DMS 273 treated with DMSO at 0.1 percent for 48 hours (cell line): ENCODE measurements at regions not wholly inside any gene's neighbourhood (a gene's known extent, or its start where the extent isn't known, plus 50 kb on each side); places are given as distances from the start of the nearest gene placed in this dataset.
"Not testable (repeated sequence)": the region's sequence is repeated elsewhere in the genome, so short reads cannot be mapped to it uniquely, and the experiment has no call there.

Source experiments
- DNase-seq: peaks from one replicate; lab custom pipeline; 2025; lab: John Stamatoyannopoulos, UW

DNA sequence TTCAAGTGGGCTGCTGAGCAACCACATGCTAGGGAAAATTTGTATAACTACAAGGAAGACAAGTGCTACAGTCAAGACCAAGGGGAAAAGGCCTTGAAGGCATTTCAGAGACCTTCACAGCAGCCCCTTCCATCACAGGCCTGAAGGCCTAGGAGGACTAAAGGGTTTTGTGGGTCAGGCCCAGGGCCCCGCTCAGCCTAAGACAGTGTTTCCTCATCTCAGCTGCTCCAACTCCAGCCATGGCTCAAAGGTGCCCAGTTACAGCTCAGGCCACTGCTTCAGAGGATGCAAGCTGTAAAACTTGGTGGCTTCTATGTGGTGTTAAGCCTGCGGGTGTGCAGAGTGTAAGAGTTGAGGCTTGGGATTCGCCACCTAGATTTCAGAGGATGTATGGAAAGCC lies 260.5 kb downstream of the NXPE2 start:
- no peak for DNase-seq

- DNase-seq = no peak
These were observed 263.9 kb downstream of the NXPE2 start for GRCh38 chr11:114942207-114942606.

DNA sequence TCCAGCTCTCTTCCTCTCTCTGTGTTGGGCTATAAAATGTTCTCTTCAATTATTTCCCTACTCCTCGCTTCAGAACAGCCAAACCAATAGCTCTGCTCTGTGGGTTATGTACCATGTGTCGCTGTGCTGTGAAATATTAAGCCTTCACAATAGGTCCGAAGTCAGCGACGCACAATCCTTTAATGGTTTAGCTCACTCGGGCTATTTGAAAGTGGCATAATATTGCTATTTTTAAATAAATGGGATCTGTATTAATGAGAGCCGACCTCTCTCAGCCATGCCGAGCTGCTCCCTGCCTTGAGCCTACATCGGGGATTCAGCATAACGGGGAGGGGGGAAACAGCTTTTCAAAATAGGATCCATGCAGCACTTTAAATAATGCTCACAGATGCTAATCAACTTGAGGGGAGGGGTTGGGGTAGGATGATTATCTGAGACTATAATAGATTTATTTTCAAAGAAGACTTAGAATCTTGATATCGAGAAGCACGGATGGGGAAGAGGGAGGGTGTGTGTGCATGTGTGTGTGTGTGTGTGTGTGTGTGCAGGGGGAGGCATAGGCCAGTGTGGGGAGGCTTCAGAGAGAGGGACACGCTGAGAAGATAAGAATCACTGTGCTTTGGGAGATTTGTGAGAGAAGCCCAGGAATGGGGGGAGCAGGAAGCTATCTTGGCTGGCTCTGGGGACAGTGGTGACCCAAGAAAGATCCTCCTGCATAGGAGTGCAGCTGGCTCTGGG lies 271.5 kb downstream of the NXPE2 start:
- DNase-seq = no peak

GRCh38 chr11:114953039-114953438 lies 274.7 kb downstream of the NXPE2 start:
- no peak for DNase-seq

DNA sequence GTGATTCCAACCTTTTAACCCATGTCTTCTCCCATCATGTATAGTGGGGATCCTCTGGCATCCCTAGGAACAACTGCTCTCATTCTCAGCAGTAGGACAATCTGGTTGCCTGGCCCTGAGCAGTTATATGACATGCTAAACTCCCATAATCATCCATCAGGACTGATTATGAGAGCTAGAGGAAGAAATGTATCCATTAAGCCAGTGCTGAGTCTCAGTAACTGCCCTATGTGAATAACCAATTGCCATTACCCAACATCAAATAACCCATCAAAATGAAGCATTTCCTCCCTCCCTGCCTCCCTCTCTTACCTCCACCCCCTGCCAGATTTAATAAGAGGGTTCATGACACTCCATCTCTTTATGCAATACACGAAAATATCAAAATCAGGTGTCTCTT lies 277.6 kb downstream of the NXPE2 start:
- DNase-seq = no peak

DNA sequence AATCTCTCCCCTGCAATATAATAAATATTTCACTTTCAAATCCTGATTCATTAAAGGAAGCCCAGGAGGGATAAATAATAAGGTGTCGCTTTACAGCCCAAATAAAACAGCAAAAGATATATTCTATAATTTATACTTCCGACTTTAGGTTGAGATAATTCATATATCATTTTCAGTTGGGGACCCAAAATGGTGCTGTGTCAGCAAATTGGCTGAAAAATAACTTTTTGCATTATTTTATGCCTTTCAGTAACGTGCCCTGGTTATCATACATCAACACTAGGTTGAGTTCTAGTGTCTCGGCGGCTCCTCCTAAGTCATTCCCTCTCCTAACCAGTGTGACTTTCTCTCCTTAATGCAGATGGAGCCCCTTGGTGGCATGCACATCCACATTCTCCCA lies 278.2 kb downstream of the NXPE2 start:
- no peak for DNase-seq

DNA sequence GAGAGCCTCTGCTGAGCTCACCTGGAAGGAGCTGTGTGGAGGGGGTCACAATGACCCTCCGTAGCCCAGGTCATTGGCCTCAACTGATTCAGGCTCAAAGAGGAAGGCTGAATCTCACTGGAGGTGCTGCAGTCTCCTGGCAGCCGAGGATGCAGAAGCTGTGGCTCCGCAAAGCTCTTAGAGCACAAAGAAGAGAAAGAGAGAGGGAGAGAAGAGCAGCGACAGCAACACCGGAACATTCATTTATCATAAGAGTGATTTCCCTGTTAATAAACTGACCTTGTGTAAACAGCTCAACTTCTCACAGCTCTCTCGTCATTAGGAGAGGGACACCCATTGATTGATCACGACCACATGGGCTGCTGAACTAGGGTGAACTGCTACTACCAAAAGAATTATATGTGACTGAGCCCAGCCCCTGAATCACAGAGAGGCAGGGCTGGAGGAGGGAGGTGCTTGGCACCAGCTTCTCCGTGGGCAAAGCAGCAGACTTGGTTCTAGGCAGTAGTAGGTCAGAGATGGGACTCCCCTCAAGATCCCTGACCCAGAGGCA lies 281.7 kb downstream of the NXPE2 start:
- no peak for DNase-seq

DNA sequence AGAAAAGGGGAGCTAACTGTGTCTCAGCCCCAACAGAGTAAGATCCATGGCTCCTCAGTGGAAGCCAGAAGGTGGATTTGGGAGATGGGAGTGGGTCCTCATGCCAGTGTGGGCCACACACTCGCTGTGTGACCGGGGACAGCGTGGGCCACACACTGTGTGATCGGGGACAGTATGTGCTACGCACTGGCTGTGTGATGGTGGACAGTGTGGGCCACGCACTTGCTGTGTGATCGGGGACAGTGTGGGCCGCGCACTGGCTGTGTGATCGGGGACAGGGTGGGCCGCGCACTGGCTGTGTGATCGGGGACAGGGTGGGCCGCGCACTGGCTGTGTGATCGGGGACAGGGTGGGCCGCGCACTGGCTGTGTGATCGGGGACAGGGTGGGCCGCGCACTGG lies 282.5 kb downstream of the NXPE2 start:
- not testable (repeated sequence) for DNase-seq

DNA sequence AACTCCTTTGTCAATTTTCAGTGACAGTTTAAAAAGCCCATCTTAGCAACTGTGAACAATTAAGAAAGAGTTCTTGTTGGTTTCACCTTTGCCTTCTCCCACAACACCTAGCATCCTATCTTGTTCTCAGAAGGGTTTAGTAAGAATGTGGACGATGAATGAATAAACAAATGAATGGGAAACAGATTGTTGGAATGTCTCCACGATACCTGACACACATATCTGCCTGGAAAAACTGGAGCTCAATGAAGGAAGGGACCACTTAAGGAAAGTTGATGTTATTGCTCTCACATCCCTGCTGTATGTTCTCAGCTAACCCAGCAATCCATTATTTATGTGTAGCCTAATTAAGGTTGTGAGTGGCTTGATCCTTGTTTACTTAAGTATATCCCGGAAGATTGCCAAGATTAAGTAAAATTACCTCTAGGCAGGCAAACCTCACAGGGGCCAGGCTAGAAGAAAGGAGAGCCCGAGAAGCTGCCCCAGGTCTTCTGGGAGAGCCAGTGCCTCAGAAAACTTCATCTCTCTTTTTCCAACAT lies 286.4 kb downstream of the NXPE2 start:
- DNase-seq = no peak

GRCh38 chr11:114970927-114971645 lies 292.8 kb downstream of the NXPE2 start:
- no peak for DNase-seq

- DNase-seq = no peak
These were observed 293.8 kb downstream of the NXPE2 start for GRCh38 chr11:114972105-114972504.

- no peak for DNase-seq
These were observed 299.3 kb downstream of the NXPE2 start for GRCh38 chr11:114977651-114978050.

- no peak for DNase-seq
These were observed 303.8 kb downstream of the NXPE2 start for GRCh38 chr11:114982141-114982540.

DNA sequence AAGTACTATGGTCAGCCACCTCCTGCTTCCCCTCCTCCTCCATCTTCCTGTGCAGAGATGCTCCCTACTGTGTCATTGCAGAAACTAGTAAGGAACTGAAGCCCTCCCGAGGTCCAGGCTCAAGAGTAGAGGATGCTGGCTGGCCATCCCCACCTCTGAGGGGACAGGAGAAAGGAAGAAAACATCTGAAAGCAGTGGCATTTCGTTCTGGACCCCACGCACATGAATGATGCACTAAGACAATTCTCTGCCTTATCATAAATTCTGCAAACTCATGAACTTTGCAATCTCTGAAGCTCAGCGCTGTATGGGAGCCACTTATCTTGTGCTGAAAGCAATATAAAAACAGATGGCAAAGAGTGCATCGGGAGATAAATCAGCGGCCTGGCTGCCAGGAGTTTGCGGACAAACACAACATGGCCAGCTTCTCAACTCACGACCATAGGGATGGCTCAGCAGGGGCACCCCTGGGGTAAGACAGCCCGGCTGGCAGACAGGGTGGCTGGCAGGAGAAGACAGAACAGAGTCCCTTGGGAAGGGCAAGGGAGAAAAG lies 306.4 kb downstream of the NXPE2 start:
- peak; percentile 3 for DNase-seq

DNA sequence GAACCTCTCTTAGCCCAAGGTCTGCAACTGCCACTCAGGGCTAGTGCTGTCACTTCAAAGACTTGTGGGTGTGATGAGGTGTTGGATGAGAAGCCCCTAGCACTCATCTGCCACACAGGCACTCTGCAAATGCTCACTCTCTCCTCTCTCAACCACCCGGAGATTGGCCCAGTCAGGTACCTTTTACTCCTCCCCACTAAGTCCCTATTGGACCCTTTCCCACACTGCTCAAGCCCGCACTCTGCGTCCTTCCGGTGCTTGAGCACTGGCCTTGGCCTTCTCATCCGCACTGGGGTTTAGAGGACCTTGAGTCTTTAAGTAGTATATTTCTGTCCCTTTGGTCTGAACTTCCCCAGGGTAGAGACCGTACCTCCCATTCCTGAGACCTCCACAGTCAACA lies 308.0 kb downstream of the NXPE2 start:
- DNase-seq = no peak

DNA sequence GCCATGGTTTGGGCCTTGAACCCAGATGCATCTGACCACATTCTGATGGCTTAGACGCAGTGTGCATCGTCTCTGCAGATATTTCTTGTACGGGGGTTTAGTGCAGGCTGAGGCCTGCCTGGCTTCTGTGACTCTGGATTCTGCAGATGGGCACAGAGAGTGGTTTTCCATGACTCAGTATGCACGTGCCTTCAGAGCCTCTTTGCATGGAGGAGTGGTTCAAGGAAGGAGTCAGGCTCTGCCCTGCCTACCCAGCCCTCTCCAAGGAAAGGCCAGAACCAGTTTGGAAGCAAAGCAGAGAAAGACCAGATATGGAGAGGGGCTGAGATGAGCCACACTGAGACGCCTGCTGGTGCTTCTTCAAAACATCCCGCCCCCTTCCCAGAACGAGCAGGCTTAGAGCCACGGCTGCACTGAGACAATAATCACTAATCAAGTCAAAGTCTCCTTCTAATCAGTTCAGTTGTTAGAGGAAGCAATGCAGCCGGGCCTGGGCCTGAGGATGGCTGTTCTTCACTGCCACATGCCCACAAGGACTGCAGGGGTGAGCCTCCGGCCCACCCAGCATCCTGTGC lies 308.9 kb downstream of the NXPE2 start:
- DNase-seq = no peak

- DNase-seq = no peak
These were observed 310.3 kb downstream of the NXPE2 start for GRCh38 chr11:114988644-114989043.

DNA sequence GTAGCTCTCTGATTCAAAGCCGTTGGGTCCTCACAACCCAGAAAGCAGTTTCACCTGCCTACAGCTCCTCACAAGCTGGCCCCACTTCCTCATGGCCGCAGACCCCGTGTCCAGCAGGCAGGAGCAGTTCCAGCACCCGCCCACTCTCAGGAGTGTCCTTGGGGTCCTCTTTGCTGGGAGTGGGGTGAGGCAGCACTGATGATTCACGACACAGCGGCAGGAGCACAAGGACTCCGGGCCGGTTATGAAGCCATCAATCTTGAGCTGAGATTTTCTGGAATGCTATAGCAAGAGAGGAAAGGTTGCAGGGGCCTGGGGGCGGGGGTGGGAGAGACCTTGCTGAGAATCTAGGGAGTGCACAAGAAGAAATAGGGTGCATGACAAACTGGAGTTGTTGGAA lies 311.2 kb downstream of the NXPE2 start:
- no peak for DNase-seq

- DNase-seq = no peak
These were observed 327.3 kb downstream of the NXPE2 start for GRCh38 chr11:115005663-115006062.

GRCh38 chr11:115007851-115008250 lies 329.5 kb downstream of the NXPE2 start:
- DNase-seq = no peak

DNA sequence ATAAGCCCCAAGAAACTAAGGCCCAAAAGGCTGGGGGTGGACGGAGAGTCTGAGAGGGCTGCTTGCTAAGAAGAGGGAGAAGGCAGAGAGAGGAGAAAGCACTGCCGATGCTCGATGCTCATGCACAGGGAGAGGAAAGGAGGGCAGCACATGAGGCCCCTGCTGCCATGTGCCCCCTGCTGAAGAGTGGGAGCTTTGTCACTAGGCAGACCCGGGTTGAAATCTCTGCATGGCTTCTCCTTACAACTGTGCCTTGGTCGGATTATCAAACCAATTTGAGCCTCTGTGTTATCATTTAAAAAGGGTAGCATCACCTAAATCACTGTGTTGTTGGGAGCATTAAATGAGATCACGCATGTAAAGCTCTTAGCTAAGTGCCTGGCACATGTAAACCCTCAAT lies 330.5 kb downstream of the NXPE2 start:
- DNase-seq = peak; percentile 12

DNA sequence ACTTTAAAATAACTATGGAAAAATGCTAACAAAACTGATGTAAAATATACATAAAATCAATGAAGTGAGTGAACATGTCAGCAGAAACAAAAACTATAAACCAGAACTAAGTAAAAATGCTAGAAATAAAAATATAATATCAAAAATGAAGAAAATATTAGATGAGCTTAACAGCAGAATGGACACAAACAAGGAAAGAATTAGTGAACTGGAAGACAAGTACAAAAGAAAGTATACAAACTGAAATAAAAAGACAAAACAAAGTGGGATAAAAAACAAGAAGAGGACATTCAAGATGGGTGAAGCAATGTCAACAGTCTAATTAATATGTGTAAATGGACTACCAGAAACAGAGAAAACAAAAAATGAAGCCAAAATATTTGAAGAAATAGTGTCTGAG lies 339.2 kb downstream of the NXPE2 start:
- DNase-seq = no peak

DNA sequence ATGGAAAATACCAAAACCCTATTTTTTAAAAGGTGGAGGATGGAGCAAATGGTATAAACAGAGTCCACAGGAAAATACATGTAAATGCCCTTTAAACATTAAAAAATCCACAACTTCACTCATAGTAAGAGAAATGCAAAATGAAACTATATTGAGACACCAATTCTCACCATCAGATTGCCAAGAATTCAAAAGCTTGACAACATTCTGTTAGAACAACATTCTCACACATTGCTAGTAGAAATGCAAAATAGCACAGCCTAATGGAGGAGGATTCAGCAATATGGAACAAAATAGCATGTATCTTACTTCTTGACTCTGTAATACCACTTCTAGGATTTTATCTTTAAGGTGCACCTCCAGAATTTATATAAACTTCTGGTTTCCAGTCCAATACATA lies 351.8 kb downstream of the NXPE2 start:
- no peak for DNase-seq
